SHP77 treated with DMSO at 0.1 percent for 48 hours (cell line): ENCODE measurements at regions not wholly inside any gene's neighbourhood (a gene's known extent, or its start where the extent isn't known, plus 50 kb on each side); places are given as distances from the start of the nearest gene placed in this dataset.

Experiments
- DNase-seq: peaks from one replicate; lab custom pipeline; 2025; lab: John Stamatoyannopoulos, UW

DNA sequence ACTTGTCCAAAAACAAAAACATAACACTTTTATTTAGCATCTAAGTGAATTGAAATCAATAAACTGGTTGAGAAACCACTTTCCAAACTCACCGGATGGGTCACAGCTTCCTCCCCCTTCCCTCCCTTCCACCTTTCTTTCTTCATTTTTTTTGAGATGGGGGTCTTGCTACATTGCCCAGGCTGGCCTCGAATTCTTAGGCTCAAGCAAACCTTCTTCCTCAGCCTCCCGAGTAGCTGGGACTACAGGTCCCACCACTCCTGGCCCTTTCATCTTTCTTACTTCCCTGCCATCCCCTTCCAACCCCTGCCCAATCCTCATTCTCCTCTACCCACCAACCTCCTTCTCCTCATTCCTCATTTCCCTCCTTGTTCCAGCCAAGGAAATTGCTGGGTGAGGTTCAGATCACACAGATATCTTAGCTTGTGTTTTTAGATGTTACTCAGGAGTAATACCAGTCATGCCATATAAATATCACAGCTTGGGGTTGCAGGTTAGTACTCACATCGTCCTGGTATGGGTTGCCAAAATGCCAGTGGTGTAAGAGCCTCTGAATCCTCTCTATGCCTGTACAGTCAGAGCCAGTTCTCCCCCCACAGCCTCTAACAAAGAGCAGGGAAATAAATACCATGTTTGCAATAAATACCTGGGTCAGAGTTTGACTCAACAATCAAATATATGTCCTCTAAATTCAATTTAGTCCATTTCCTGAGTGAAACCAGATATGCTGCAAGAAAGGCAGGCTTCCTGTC lies 132.7 kb upstream of the NDUFV2 start:
- DNase-seq: no peak

DNA sequence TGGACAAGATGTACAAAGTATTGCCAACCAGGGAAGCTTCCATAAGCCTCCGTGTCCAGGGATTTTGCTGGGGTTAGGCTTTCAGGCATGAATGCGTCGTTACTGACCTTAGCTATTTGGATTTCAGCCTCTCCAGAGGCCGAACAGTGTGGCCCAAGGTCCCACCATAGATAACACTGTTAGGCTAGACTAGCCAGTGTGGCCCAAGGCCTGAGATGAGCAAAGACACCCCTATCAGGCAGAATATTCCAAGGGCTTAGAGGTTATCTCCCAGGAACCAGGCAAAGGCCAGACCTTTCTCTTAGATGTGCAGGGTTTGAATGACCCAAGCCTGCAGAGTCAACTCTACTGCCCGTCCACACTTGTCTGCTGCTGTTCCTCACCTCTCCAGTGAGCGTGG lies 131.7 kb upstream of the NDUFV2 start:
- no peak for DNase-seq

DNA sequence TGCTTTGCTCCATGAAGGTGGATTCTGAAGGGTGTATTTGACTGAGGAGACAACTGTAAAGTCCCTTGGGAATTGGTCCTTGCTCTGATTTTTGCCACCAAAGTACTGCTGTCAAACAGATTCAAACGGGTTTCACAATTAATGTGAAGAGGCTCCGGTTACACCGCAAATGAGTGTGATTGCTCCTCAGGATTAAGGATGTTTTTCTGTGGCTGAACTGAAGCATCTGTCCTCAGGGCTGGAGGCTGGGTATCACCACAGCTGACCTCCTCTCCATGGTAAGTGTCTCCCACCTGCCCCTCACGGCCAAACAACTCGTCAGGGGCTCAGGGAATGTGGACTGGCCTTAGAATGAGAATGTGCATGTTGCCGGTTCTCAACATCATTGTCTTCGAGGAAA lies 130.4 kb upstream of the NDUFV2 start:
- no peak for DNase-seq

DNA sequence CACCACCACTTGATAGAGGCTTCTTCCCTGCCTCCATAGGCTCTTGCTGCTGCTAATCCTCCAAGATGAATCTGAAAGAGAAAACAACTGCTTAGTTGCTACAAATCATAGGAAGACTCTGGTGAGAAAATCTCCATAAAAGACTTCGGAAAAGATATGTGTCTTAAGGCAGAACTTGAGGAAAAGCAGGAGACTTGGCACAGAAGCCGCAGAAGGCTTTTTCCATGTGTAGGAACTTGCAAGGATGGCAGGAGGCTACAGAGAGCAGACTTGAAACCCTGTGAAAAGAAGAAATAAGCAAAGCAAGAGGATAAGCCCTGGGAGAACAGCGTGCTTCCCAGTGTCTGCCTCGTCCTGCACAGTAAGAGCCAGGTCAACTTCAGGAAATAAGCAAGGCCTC lies 128.2 kb upstream of the NDUFV2 start:
- DNase-seq: no peak

DNA sequence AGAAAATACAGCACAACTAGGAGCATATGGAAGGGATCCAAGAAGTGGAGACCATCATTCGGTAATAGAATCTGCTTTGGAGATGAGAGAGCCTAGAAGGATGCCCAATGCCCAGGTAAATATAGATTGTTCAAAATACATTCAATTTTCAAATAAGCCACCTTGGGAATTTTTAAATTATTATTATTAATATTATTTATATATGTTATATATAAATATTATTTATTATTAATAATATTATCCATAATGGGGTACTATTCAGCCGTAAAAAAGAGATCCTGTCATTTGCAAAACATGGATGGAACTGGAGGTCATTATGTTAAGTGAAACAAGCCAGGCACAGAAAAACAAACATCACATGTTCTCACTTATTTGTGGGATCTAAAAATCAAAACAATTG lies 127.8 kb upstream of the NDUFV2 start:
- DNase-seq: no peak

DNA sequence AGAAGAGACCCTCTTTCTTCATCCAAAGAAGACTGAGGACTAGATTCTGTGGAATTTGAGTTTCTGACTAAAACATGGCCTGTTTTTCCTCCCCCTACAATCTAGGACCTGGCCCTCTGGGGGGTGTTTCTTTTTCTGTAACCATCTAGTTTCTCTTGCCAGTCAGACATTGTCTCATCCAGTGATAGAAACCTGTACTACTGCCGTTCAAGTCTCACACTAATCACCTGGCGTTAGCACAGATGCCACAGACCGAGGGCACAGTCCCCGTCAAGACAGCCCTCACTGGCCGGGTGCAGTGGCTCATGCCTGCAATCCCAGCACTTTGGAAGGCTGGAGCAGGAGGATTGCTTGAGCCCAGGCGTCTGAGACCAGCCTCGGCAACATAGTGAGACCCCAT lies 126.9 kb upstream of the NDUFV2 start:
- no peak for DNase-seq

DNA sequence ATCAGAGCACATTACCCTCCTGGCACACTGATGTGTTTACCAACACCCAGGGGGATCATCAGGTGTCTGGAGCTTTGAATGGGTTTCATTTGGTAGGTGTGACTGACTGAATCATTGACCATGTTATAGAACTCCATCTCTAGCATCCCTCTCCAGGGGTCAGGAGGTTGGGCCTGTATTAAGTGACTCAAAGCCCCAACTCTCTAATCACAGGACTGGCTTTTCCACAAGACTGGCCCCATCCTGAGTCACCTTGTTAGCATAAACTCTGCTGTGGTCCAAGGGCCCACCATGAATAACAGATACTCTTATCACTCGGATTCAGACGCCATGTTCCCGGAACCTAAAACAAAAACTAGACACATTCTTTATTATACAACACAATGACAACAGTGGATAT lies 125.9 kb upstream of the NDUFV2 start:
- no peak for DNase-seq

DNA sequence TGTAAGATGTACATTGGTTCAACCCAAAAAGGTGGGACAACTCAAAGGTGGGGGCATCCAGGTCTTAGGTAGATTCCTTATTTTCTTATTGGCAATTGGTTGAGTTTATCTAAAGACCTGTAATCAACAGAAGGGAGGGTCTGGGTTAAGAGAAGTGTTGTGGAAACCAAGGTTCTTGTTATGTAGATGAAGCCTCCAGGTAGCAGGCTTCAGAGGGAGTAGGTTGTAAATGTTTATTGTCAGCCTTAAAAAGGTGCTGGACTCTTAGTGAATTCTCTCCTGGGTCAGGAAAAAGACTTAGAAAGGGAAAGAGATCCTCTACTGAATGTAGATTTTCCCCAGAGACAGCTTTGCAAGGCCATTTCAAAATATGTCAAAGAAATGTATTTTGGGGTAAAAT lies 125.3 kb upstream of the NDUFV2 start:
- no peak for DNase-seq

DNA sequence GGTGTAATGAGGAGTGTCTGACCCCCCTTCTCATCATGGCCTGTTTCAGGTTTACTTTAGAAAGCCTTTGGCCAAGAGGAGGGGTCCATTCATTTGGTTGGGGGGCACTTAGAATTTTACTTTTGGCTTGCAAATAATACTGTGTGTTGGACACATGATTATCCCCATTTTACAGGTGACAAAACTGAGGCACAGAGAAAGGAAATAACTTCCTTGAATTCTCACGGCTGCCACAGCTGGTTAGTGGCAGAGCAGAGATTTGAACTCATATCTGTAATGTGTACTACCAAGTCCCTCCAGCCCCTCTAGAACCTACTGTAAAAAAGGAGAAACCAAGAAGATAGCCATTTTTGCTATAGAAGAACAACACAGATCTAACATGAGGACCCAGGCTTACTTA lies 124.8 kb upstream of the NDUFV2 start:
- DNase-seq: no peak

DNA sequence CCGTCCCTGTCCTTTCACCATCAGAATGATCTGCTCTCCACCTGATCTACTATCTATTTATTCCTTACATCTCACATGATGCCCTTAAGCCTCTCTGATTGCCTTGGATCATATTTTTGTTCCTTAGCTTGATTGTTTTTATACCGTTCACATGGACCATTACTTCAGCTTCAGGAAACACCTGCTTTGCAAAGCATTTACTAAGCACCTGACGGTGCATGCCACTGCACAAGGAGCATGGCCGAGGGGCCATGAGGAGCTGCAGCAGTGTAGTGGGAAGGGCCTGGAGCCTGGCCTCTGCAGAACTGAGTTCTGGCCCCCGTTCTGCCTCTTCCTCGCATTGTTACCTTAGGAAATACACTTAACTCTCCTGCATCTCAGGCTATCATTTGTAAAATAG lies 124.1 kb upstream of the NDUFV2 start:
- DNase-seq: no peak

DNA sequence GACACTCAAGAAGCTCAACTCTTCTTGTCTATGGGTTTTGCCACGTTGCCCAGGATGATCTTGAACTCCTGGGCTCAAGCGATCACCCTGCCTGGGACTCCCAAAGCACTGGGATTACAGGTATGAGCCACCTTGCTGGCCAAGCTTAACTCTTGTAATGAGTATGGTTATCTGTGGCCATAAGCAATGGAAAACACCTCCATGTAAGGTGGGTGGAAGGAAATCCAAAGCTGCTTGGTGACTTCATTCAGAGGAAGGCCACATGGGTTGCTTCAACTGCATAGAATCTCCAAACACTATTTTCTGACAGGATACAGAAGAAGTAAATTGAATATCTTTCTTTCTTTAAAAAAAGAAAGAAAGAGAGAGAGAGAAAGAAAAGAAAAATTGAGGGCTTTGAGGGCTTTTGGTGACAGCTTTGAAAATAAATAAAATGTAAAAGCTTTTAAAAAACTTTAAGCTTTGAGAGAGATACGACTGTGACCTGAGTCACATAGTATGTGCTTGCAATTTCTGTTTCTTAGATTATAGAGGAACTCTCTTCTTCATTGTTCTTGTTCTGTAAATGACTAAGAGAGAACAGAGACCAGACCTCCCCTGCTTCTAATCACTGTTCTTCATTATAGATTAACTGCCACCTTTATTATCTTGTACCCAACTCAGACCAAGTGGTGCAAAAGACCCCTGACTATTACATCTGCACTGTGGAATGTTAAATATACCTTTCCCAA lies 123.1 kb upstream of the NDUFV2 start:
- no peak for DNase-seq

DNA sequence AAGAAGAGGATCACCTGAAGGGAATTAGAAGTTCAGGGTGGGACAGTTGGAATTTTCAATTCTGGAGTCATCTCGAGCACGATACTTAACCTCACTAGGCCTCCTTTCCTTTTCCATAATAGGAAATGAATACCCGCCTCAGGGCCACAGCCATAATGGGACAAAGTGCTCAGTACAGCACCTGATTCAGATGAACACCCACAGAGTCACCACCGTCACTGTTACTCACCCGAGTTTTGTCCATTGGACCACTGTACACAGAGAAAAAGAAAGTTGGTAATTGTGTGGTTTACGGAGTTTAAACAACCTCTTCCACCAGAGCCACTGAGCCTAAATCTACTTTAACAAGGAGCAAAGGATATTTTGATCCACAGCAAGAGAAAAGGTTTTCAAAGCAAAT lies 122.0 kb upstream of the NDUFV2 start:
- no peak for DNase-seq

DNA sequence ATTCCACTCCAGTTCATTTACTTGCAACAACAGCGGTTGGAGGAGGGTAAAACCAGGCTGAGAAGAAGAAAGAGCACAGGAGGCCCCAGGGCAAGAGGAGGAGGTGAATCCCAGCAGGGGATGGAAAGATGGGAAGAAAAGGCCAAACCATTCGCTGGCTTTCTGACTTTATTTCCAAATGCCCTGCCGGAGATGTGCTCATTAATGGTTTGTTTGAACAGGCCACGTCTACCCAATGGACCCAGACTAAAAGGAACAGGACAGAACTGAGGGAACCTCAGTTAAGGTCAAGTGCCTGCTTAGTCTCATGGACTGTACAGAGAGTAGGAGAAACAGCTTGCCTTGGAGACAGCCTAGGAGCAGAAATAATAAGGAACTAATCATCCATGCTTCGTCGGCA lies 121.6 kb upstream of the NDUFV2 start:
- no peak for DNase-seq

DNA sequence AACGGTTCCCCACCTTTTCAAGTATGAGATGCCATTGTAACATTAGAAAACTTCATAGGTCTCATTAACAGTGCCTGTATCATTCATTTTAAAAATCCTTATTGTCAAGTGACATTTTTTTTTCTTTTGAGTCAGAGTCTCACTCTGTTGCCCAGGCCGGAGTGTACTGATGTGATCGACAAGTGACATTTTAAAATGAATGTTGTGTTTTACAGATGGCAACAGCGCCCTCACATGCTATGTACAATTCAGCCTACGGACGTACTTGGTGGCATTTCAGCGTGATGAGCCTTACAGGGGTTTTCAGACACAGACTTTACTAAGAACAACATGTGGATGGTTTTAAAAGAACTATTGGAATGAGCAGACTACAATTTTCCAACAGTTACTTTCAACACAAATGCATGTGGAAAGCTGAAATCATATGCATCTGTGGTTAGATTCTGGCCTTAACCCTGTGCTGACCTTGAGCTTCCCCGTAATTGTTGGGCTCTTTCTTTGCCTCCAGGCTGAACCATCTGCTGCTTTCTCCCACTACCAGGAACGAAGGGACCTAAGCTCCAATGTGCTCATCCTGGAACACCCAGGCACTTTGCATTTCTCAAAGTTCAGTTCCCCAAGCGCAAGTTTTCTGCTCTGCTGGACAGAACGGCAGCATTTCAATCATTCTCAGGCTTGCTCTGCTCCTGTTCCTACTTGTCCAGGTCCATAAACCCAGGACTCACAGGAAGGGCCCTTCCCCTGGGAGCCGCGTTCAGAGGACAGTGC lies 119.9 kb upstream of the NDUFV2 start:
- DNase-seq: peak; percentile 32

DNA sequence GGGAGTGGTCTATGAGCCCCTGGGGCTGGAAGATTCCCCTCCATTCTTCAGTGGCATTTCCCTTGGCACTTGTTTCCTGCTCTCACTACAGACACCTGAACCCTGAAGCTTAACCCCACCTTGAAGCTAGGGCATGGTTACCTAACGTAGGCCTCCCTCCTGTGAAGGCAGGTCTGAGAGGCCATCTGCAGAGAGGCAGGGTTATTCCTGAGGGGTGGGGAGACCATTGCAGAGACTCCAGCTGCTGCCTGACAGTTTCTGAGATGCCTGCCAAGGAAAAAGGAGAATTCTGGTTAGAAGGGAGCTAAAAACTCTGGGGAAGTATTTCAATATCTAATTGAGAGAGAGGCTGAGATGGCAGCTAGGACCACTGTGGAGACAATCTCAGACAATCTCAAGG lies 119.3 kb upstream of the NDUFV2 start:
- no peak for DNase-seq

DNA sequence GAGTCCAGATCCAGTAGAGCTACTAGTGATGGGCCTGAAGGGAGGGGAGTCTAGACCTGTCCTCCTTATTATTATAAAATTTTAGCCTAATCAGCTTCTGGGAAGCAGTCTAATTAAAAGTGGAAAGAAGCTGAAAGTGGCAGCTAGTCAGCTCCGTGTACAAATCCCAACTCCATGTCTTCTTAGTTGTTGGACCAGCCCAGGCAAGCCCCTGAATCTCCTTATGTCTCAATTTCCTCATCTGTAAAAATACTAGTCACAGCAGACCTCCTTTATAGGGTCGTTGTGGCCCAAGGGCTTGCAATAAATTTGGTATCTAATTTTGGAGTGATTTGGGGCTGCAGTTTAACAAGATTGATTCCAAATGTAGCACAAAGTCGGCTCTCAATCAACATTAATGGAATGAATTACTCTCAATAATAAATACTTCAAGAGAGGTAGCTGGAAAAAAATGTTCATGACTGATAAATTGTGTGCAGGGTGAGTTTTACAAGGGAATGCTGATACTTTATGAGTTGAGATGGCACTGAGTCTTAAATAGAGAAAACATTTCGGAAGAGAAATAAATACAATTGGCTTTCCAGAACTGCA lies 118.3 kb upstream of the NDUFV2 start:
- no peak for DNase-seq

DNA sequence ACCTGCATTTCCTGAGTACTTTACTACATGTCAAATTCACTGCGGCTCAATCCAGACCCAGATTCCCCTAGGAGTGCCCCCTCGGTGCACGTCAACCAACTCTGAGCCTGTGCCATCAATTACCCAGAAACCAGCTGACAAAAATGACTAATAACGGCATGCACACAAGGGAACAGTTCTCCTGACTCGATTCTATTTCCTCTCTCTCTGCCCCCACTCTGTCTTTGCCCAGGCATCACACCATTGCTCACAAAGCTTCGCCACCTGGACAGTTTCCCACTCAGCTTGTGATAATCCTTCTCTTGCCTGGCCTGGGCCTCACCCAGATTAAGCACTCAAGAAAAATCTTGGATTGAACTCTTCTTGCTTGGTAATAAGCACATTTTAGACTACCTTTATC lies 115.3 kb upstream of the NDUFV2 start:
- DNase-seq: no peak

DNA sequence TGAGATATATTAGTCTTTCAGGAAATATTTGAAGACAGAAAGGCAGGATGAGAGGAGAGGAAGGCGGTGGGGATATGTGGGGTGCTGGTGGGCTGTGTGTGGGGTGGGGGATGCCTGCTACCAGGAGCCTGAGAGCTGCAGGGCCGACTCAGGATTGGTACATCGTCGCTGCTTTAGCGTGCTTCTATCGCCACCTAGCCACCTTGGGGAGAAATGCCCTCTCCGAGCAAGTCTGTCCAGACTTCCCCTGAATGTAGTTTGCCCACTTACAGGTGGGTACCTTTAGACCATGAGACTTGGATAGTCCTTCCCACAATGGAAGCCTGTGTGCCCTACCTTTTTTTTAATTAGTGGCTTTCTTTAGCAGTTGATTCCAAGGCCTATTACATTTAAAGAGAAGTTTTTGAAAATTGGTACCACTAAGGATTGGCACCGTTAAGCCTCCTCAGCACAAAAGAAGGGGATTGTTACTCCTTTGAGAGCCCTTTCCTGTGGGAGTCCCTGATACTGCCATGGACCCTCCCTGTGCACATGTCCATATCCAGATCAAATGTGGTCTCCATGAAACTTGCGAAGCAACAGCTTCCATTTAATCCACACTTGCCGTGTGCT lies 114.1 kb upstream of the NDUFV2 start:
- DNase-seq: peak; percentile 5

DNA sequence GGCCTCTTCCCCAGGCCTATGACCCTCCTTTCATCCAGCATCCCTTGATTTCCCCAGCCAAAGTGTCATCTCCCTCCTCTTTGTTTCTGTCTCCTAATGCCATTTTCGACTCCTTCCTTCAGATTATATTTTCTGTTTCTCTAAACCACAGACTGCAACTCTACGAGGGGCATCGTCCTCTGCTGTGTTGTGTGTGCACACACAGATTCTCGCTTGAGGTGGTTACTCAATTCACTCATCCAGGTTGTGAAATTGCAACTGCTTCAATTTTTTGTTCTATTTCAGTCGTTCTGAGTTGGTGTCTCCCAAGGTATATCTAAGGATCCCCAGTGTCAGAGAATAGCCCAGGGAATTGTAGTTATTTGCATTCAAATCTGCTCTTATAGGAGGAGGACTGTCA lies 113.5 kb upstream of the NDUFV2 start:
- DNase-seq: no peak

DNA sequence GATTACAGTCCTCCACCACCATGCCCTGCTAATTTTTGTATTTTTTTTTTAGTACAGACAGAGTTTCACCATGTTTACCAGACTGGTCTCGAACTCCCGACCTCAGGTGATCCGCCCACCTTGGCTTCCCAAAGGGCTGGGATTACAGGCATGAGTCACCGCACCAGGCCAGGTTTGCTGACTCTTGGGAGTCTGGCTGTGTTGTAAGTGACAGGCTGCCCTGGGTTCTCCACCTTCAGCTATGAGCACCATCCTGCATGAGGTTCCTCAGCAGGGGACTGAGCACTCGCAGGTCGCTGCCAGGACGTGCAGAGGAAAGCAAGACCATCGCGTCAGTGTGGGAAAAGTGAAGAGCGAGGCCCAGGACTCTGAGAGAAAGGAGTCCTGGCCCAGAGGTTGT lies 112.6 kb upstream of the NDUFV2 start:
- no peak for DNase-seq

DNA sequence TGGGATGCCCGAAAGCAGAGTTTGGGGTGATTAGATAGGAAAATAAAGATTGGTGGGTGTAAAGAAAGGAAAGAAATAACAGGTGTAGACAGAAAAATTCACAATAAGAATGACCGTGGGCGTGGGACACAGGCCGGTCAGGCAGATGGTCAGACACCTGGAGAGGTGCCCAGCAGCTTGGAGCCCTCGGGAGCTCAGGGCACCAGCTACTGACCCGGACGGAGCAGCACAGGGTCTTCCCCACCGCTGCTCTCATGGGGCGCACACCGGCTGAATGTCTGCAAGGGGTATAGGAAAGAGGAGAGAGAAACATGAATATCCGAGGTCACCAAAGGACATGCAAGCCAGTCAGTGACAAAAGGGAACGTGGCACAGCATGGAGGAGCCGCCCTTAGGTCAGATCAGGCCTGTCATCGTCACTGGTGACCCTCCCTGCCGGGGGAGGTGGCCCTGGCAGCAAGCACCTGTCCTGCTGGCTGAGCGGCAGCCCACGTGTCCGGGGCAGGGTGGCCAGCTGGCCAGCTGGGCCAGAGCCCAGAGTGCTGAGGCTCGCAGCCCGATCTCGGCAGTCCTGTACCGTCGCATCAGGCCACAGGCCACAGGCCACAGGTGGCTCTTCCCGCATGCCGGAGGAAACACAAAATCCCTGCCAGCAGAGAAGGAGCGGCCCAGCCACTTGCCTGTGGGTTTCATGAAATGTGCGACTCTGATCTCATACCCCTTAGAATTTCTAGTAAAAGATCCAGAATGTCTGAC lies 112.0 kb upstream of the NDUFV2 start:
- DNase-seq: no peak

DNA sequence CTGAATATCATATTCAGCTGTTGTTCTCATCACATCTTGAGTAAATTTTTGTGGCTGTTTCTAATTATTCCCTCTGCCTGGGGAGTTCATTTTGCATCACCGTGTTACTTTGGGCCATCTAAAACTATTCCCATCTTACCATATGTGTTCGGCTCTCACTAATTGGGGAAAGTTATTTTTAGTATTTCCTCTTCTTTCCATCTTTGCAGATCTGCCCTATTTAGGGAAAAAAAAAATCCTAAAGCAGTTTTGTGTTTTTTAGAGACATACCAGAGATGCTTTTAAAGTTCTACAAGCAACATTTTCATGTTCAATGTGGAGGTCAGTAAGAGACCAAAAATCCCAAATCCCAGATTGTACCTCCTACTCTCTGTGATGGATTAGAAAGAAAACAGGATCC lies 111.3 kb upstream of the NDUFV2 start:
- no peak for DNase-seq
